HG02623 (cell line): ENCODE measurements at regions not wholly inside any gene's neighbourhood (a gene's known extent, or its start where the extent isn't known, plus 50 kb on each side); places are given as distances from the start of the nearest gene placed in this dataset.

Experiments
- ATAC-seq: cut with Tn5 transposase; IDR thresholded peaks from one replicate; pipeline ENCODE4 v1.9.1; 2021; ENCODE audit warnings: moderate library complexity; ENCODE audit not compliant: unreplicated experiment

GRCh38 chr14:39946807-39947206 is 514.6 kb upstream of the FBXO33 start:
- ATAC-seq, result no peak

GRCh38 chr14:39939023-39939422 is 506.8 kb upstream of the FBXO33 start:
- no peak for ATAC-seq

GRCh38 chr14:39912192-39913100 is 480.2 kb upstream of the FBXO33 start:
- ATAC-seq, result peak; percentile 85

GRCh38 chr14:39897657-39898056 is 465.4 kb upstream of the FBXO33 start:
- no peak for ATAC-seq

GRCh38 chr14:39890026-39890425 is 457.8 kb upstream of the FBXO33 start:
- ATAC-seq, result no peak

GRCh38 chr14:39884091-39884490 is 451.9 kb upstream of the FBXO33 start:
- no peak for ATAC-seq

GRCh38 chr14:39880965-39881364 is 448.7 kb upstream of the FBXO33 start:
- no peak for ATAC-seq

GRCh38 chr14:39880106-39880695 is 448.0 kb upstream of the FBXO33 start:
- no peak for ATAC-seq

GRCh38 chr14:39877577-39878190 is 445.5 kb upstream of the FBXO33 start:
- ATAC-seq, result no peak

GRCh38 chr14:39876916-39877315 is 444.7 kb upstream of the FBXO33 start:
- no peak for ATAC-seq

- no peak for ATAC-seq
These were observed 442.8 kb upstream of the FBXO33 start for GRCh38 chr14:39875028-39875427.

- no peak for ATAC-seq
These were observed 441.6 kb upstream of the FBXO33 start for GRCh38 chr14:39873791-39874190.

GRCh38 chr14:39868949-39869348 is 436.7 kb upstream of the FBXO33 start:
- ATAC-seq, result no peak

- no peak for ATAC-seq
These were observed 436.0 kb upstream of the FBXO33 start for GRCh38 chr14:39868251-39868650.

GRCh38 chr14:39863441-39863840 is 431.2 kb upstream of the FBXO33 start:
- ATAC-seq, result no peak

GRCh38 chr14:39861696-39862095 is 429.5 kb upstream of the FBXO33 start:
- ATAC-seq, result no peak

- ATAC-seq, result no peak
These were observed 429.0 kb upstream of the FBXO33 start for GRCh38 chr14:39861229-39861600.

GRCh38 chr14:39860596-39861228 is 428.5 kb upstream of the FBXO33 start:
- ATAC-seq, result no peak

GRCh38 chr14:39859314-39859713 is 427.1 kb upstream of the FBXO33 start:
- no peak for ATAC-seq

- no peak for ATAC-seq
These were observed 425.3 kb upstream of the FBXO33 start for GRCh38 chr14:39857376-39858055.

GRCh38 chr14:39853441-39853840 is 421.2 kb upstream of the FBXO33 start:
- ATAC-seq, result no peak
